Ovary (tissue), 3 donors: ENCODE measurements at regions not wholly inside any gene's neighbourhood (a gene's known extent, or its start where the extent isn't known, plus 50 kb on each side); places are given as distances from the start of the nearest gene placed in this dataset.

Source experiments
- POLR2A ChIP-seq: fragments of 450-650 bp; IDR thresholded peaks from one replicate; pipeline ENCODE4 v1.6.1; 2017; ENCODE audit warnings: antibody characterized with exemption, mild to moderate bottlenecking, moderate library complexity
- TF ChIP-seq, protein P1 (sequence below), 3 donors: fragments of 450-650 bp in 2 of 3; fragments of 200-600 bp in 1 of 3; IDR thresholded peaks; one replicate each; pipeline versions ENCODE4 v1.5.1 to v1.8.0; 2016 to 2022; ENCODE audit warnings: antibody characterized with exemption in 3 of 3, mild to moderate bottlenecking in 1 of 3
- donor health status: DM: no; HTN: no; CAD: no.

DNA sequence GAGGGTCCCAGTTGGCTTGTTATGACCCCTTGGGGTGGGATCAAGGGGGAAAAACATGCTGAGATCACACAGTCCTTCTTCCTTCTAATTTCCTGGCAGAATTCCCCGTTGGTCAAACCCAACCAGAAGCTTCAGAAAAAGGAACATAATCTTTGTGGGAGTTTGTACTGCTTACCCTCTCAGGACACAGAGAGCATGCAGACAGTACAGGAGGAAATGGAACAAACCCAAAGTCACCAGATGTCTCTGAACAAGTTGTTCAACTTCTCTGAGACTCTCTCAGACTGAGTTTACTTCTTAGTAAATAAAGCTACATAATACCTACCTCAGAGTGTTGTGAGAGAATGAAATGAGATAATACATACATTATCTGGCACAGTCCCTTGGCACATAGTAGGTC, 181.1 kb upstream of the TSHZ2 start:
- TF ChIP-seq, protein P1, sequence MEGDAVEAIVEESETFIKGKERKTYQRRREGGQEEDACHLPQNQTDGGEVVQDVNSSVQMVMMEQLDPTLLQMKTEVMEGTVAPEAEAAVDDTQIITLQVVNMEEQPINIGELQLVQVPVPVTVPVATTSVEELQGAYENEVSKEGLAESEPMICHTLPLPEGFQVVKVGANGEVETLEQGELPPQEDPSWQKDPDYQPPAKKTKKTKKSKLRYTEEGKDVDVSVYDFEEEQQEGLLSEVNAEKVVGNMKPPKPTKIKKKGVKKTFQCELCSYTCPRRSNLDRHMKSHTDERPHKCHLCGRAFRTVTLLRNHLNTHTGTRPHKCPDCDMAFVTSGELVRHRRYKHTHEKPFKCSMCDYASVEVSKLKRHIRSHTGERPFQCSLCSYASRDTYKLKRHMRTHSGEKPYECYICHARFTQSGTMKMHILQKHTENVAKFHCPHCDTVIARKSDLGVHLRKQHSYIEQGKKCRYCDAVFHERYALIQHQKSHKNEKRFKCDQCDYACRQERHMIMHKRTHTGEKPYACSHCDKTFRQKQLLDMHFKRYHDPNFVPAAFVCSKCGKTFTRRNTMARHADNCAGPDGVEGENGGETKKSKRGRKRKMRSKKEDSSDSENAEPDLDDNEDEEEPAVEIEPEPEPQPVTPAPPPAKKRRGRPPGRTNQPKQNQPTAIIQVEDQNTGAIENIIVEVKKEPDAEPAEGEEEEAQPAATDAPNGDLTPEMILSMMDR (IDR thresholded peaks at IDR 0.05): no peak
- TF ChIP-seq POLR2A: no peak
